ENCODE measurements at regions not wholly inside any gene's neighbourhood (a gene's known extent, or its start where the extent isn't known, plus 50 kb on each side); places are given as distances from the start of the nearest gene placed in this dataset.

- no peaks in the 10 kb centered on the region for H3K4me1 Mint-ChIP-seq
- intact Hi-C loops (cut with micrococcal nuclease) = no loop called here
- no peaks in the 10 kb centered on the region for H3K36me3 Mint-ChIP-seq (ENCODE audit: low read depth)
- ATAC-seq (ENCODE audit: low read depth) (no peak), DNase-seq (no peak)
- ChIA-PET CTCF (no interaction called here), POLR2A (no interaction called here)
- H3K27me3 Mint-ChIP-seq = no peaks in the 10 kb centered on the region
- no peaks in the 10 kb centered on the region for H3K9me3 Mint-ChIP-seq
- no peak for TF ChIP-seq CTCF (IDR thresholded peaks at IDR 0.05)
- no peak overlapping the region for H3K4me3 Mint-ChIP-seq
- H3K27ac Mint-ChIP-seq = no peak overlapping the region
Measured at GRCh38 chr16:79449900-79450299, 150.6 kb downstream of the MAF start.

GRCh38 chr16:79449067-79449769, 151.3 kb downstream of the MAF start:
- H3K27ac Mint-ChIP-seq = no peak overlapping the region
- ATAC-seq (ENCODE audit: low read depth) (no peak), DNase-seq (no peak)
- H3K4me1 Mint-ChIP-seq = no peaks in the 10 kb centered on the region
- POLR2A ChIA-PET = no interaction called here
- TF ChIP-seq CTCF (IDR thresholded peaks at IDR 0.05) = no peak
- H3K4me3 Mint-ChIP-seq = no peak overlapping the region
- intact Hi-C loops (cut with micrococcal nuclease) = no loop called here
- H3K9me3 Mint-ChIP-seq = no peaks in the 10 kb centered on the region
- CTCF ChIA-PET = no interaction called here
- H3K36me3 Mint-ChIP-seq (ENCODE audit: low read depth) = no peaks in the 10 kb centered on the region
- no peaks in the 10 kb centered on the region for H3K27me3 Mint-ChIP-seq

- no peak for TF ChIP-seq CTCF (IDR thresholded peaks at IDR 0.05)
- CTCF ChIA-PET = no interaction called here
- Mint-ChIP-seq H3K9me3 (no peaks in the 10 kb centered on the region), H3K27ac (no peak overlapping the region), H3K27me3 (peaks cover 2% of the 10 kb centered on the region), H3K36me3 (ENCODE audit: low read depth) (no peaks in the 10 kb centered on the region), H3K4me3 (no peak overlapping the region), H3K4me1 (no peaks in the 10 kb centered on the region)
- DNase-seq (no peak), ATAC-seq (ENCODE audit: low read depth) (no peak)
- POLR2A ChIA-PET = no interaction called here
- intact Hi-C loops (cut with micrococcal nuclease) = no loop called here
Measured at GRCh38 chr16:79444572-79444971, 156.0 kb downstream of the MAF start.

GRCh38 chr16:79439901-79440300, 160.6 kb downstream of the MAF start:
- H3K4me1 Mint-ChIP-seq = no peaks in the 10 kb centered on the region
- no peaks in the 10 kb centered on the region for H3K36me3 Mint-ChIP-seq (ENCODE audit: low read depth)
- no peak for TF ChIP-seq CTCF (IDR thresholded peaks at IDR 0.05)
- intact Hi-C loops (cut with micrococcal nuclease) = no loop called here
- H3K4me3 Mint-ChIP-seq = no peak overlapping the region
- no peaks in the 10 kb centered on the region for H3K9me3 Mint-ChIP-seq
- CTCF ChIA-PET = no interaction called here
- H3K27me3 Mint-ChIP-seq = peaks cover 2% of the 10 kb centered on the region
- no peak overlapping the region for H3K27ac Mint-ChIP-seq
- POLR2A ChIA-PET = no interaction called here
- no peak for ATAC-seq (ENCODE audit: low read depth)
- no peak for DNase-seq

- H3K27me3 Mint-ChIP-seq = peaks cover 4% of the 10 kb centered on the region
- ChIA-PET CTCF (no interaction called here), POLR2A (no interaction called here)
- no peak overlapping the region for H3K4me3 Mint-ChIP-seq
- no peak for ATAC-seq (ENCODE audit: low read depth)
- no peak for DNase-seq
- no peaks in the 10 kb centered on the region for H3K9me3 Mint-ChIP-seq
- no peaks in the 10 kb centered on the region for H3K36me3 Mint-ChIP-seq (ENCODE audit: low read depth)
- TF ChIP-seq CTCF (IDR thresholded peaks at IDR 0.05) = no peak
- H3K4me1 Mint-ChIP-seq = no peaks in the 10 kb centered on the region
- H3K27ac Mint-ChIP-seq = no peak overlapping the region
- intact Hi-C loops (cut with micrococcal nuclease) = no loop called here
Measured at GRCh38 chr16:79437764-79438751, 162.5 kb downstream of the MAF start.
